IMR-90 (cell line): ENCODE measurements at regions not wholly inside any gene's neighbourhood (a gene's known extent, or its start where the extent isn't known, plus 50 kb on each side); places are given as distances from the start of the nearest gene placed in this dataset.

ENCODE experiments used
- ATAC-seq: fragments of 200-7000 bp; cut with Tn5 transposase; 2 replicates; pipeline ENCODE4 v1.9.1; 2020; ENCODE audit warnings: low read depth, mild to moderate bottlenecking, moderate library complexity
- BruUV-seq: library from RNA; stranded (reverse); fragments of 400-500 nt; replicated peaks from 2 replicates; lab custom pipeline; 2021; lab: Mats Ljungman, UMichigan
- CTCF ChIA-PET: fragments of 300-600 bp; formaldehyde crosslinking; extraction: SDS; loops from one replicate; lab custom pipeline; 2021; ENCODE audit warnings: antibody characterized with exemption; lab: Yijun Ruan, JAX
- POLR2A ChIA-PET: fragments of 300-600 bp; sonication (Branson Sonifier 250); formaldehyde crosslinking; loops from one replicate; lab custom pipeline; 2022; ENCODE audit warnings: antibody characterized with exemption; ENCODE audit not compliant: unreplicated experiment; lab: Charles Lee
- DNase-seq: peaks from one replicate; pipeline ENCODE4 v3.0.0; 2013
- H2AFZ ChIP-seq: replicated peaks from 2 replicates; pipeline ENCODE3; 2013; ENCODE audit warnings: low read length, mild to moderate bottlenecking; ENCODE audit not compliant: poor library complexity
- H2AK5ac ChIP-seq: 2 replicates; pipeline ENCODE4 v1.6.1; 2013; ENCODE audit warnings: low read depth, low read length, inconsistent platforms
- H2AK9ac ChIP-seq: replicated peaks from 2 replicates; pipeline ENCODE3; 2013; ENCODE audit warnings: mild to moderate bottlenecking, low read depth, low read length, moderate library complexity; ENCODE audit not compliant: poor library complexity
- H2BK120ac ChIP-seq: 2 replicates; pipeline ENCODE4 v1.6.1; 2013; ENCODE audit warnings: low read depth, low read length, inconsistent platforms
- H2BK15ac ChIP-seq: 3 replicates; pipeline ENCODE4 v1.6.1; 2013; ENCODE audit warnings: low read depth, low read length, inconsistent platforms
- H2BK20ac ChIP-seq: 2 replicates; pipeline ENCODE4 v1.6.1; 2013; ENCODE audit warnings: low read depth, mild to moderate bottlenecking, inconsistent platforms, low read length, moderate library complexity
- H2BK5ac ChIP-seq: 2 replicates; pipeline ENCODE4 v1.6.1; 2013; ENCODE audit warnings: mild to moderate bottlenecking, low read depth, low read length, inconsistent platforms; ENCODE audit not compliant: poor library complexity, severe bottlenecking
- H3K14ac ChIP-seq: replicated peaks from 2 replicates; pipeline ENCODE4 v1.6.1; 2013; ENCODE audit warnings: low read depth, low read length, inconsistent platforms
- H3K18ac ChIP-seq: 2 replicates; pipeline ENCODE4 v1.6.1; 2013; ENCODE audit warnings: low read depth, low read length, control low read depth
- H3K23ac ChIP-seq: 2 replicates; pipeline ENCODE4 v1.6.1; 2013; ENCODE audit warnings: low read depth, low read length, inconsistent platforms
- H3K27ac ChIP-seq: 2 replicates; pipeline ENCODE4 v1.5.1; 2013; ENCODE audit warnings: mild to moderate bottlenecking, control low read depth, low read length; ENCODE audit not compliant: insufficient read depth
- H3K27me3 ChIP-seq: 2 replicates; pipeline ENCODE4 v1.6.1; 2013; ENCODE audit warnings: low read length; ENCODE audit not compliant: control insufficient read depth, insufficient read depth
- H3K36me3 ChIP-seq: 2 replicates; pipeline ENCODE4 v1.6.1; 2013; ENCODE audit warnings: low read length, mixed read lengths; ENCODE audit not compliant: control insufficient read depth, insufficient read depth
- H3K4ac ChIP-seq: 2 replicates; pipeline ENCODE4 v1.6.1; 2013; ENCODE audit warnings: low read depth, low read length, inconsistent platforms
- H3K4me1 ChIP-seq: 2 replicates; pipeline ENCODE4 v1.6.1; 2013; ENCODE audit warnings: low read length, mixed read lengths; ENCODE audit not compliant: control insufficient read depth, insufficient read depth
- H3K4me2 ChIP-seq: 2 replicates; pipeline ENCODE4 v1.6.1; 2013; ENCODE audit warnings: low read depth, mild to moderate bottlenecking, control low read depth, low read length, moderate library complexity
- H3K4me3 ChIP-seq: 2 replicates; pipeline ENCODE4 v1.5.1; 2013; ENCODE audit warnings: low read depth, mild to moderate bottlenecking, control low read depth, low read length, moderate library complexity; ENCODE audit not compliant: insufficient read depth
- H3K56ac ChIP-seq: 2 replicates; pipeline ENCODE4 v1.6.1; 2013; ENCODE audit warnings: low read length, inconsistent platforms; ENCODE audit not compliant: insufficient read depth; ENCODE audit errors: extremely low read depth
- H3K79me1 ChIP-seq, 2 experiments: 2 replicates each; pipeline ENCODE4 v1.6.1; 2013; ENCODE audit warnings: low read length in 2 of 2, inconsistent platforms in 1 of 2, low read depth in 1 of 2
- H3K9ac ChIP-seq: 2 replicates; pipeline ENCODE4 v1.6.1; 2013; ENCODE audit warnings: low read depth, low read length, control low read depth
- H3K9me1 ChIP-seq: 2 replicates; pipeline ENCODE4 v1.6.1; 2013; ENCODE audit warnings: low read length, inconsistent platforms; ENCODE audit not compliant: insufficient read depth
- H3K9me3 ChIP-seq: 2 replicates; pipeline ENCODE4 v1.6.1; 2013; ENCODE audit warnings: low read length; ENCODE audit not compliant: control insufficient read depth, insufficient read depth
- H4K20me1 ChIP-seq: 2 replicates; pipeline ENCODE4 v1.6.1; 2013; ENCODE audit warnings: low read length, inconsistent platforms; ENCODE audit not compliant: insufficient read depth
- H4K5ac ChIP-seq: 2 replicates; pipeline ENCODE4 v1.6.1; 2013; ENCODE audit warnings: mild to moderate bottlenecking, low read depth, low read length, control low read depth
- H4K8ac ChIP-seq, 2 experiments: 2 replicates each; pipeline ENCODE4 v1.6.1; 2013; ENCODE audit warnings: low read depth in 2 of 2, low read length in 2 of 2, control low read depth in 1 of 2, inconsistent platforms in 1 of 2
- H4K91ac ChIP-seq: 2 replicates; pipeline ENCODE4 v1.6.1; 2013; ENCODE audit warnings: low read depth, low read length, inconsistent platforms; ENCODE audit not compliant: insufficient read depth
- BHLHE40 ChIP-seq: fragments of 150-350 bp; IDR thresholded peaks from 2 replicates; pipeline ENCODE4 v1.6.1; 2016; ENCODE audit warnings: mild to moderate bottlenecking, low read depth, low read length
- CEBPB ChIP-seq: IDR thresholded peaks from 2 replicates; pipeline ENCODE4 v1.6.1; 2012; ENCODE audit warnings: low read depth, low read length, improper control_type of control experiment
- CHD1 ChIP-seq: IDR thresholded peaks from 2 replicates; pipeline ENCODE4 v1.6.1; 2012; ENCODE audit warnings: low read depth, low read length, improper control_type of control experiment
- FOS ChIP-seq: fragments of 150-350 bp; IDR thresholded peaks from 2 replicates; pipeline ENCODE4 v1.6.1; 2016; ENCODE audit warnings: low read depth, low read length
- MAFK ChIP-seq: IDR thresholded peaks from 2 replicates; pipeline ENCODE4 v1.6.1; 2012; ENCODE audit warnings: low read depth, low read length, improper control_type of control experiment
- MAZ ChIP-seq: IDR thresholded peaks from 2 replicates; pipeline ENCODE4 v1.6.1; 2012; ENCODE audit warnings: low read depth, mild to moderate bottlenecking, low read length, improper control_type of control experiment, moderate library complexity, borderline replicate concordance
- MXI1 ChIP-seq: IDR thresholded peaks from 2 replicates; pipeline ENCODE4 v1.6.1; 2012; ENCODE audit warnings: low read depth, mild to moderate bottlenecking, low read length, moderate library complexity, borderline replicate concordance
- NFE2L2 ChIP-seq: fragments of 150-350 bp; IDR thresholded peaks from 2 replicates; pipeline ENCODE4 v1.6.1; 2016; ENCODE audit warnings: low read depth, mild to moderate bottlenecking, low read length
- POLR2A ChIP-seq: IDR thresholded peaks from 2 replicates; pipeline ENCODE4 v1.6.1; 2012; ENCODE audit warnings: mild to moderate bottlenecking, low read depth, low read length
- RAD21 ChIP-seq: IDR thresholded peaks from 2 replicates; pipeline ENCODE4 v1.6.1; 2012; ENCODE audit warnings: low read length, improper control_type of control experiment
- RCOR1 ChIP-seq: IDR thresholded peaks from 2 replicates; pipeline ENCODE4 v1.6.1; 2012; ENCODE audit warnings: mild to moderate bottlenecking, low read length, improper control_type of control experiment; ENCODE audit not compliant: insufficient replicate concordance
- RFX5 ChIP-seq: IDR thresholded peaks from 2 replicates; pipeline ENCODE4 v1.8.0; 2012; ENCODE audit warnings: low read depth, mild to moderate bottlenecking, low read length, moderate library complexity
- SMC3 ChIP-seq: fragments of 150-350 bp; IDR thresholded peaks from 2 replicates; pipeline ENCODE4 v1.6.1; 2016; ENCODE audit warnings: low read depth, mild to moderate bottlenecking, antibody characterized with exemption, low read length, moderate library complexity
- WGBS, 2 experiments: methylation state at CpG; one replicate each; pipeline versions ENCODE4 v1.1.5 to v1.1.7; 2013; ENCODE audit warnings: missing lambda C conversion rate in 2 of 2; ENCODE audit not compliant: insufficient read length in 1 of 2; ENCODE audit errors: extremely low coverage in 2 of 2; 5-methylcytosine and 5-hydroxymethylcytosine counted together
- dilution Hi-C: fragments of 300-500 bp; cut with HindIII; formaldehyde crosslinking; loops from one replicate; pipeline ENCODE4 v1.14.3; 2018; ENCODE audit warnings: low sequenced_read_pairs; ENCODE audit not compliant: unreplicated experiment
- in situ Hi-C: fragments of 300-500 bp; cut with MboI; formaldehyde crosslinking; loops from 3 replicates; pipeline ENCODE4 v1.14.3; 2019; ENCODE audit warnings: low sequenced_read_pairs, inconsistent platforms, mixed read lengths
- intact Hi-C: fragments of 100-400 bp; cut with micrococcal nuclease; formaldehyde crosslinking; loops from 2 replicates; pipeline ENCODE4 v1.10.0; 2022
- TF ChIP-seq, protein P1 (sequence below): conservative IDR thresholded peaks from 2 replicates; pipeline ENCODE4 v1.5.1; 2012; ENCODE audit warnings: mild to moderate bottlenecking, low read depth, low read length, improper control_type of control experiment
- TF ChIP-seq, protein P2 (sequence below): fragments of 150-350 bp; IDR thresholded peaks from 2 replicates; pipeline ENCODE4 v1.6.1; 2016; ENCODE audit warnings: low read depth, mild to moderate bottlenecking, low read length, moderate library complexity, borderline replicate concordance
- TF ChIP-seq, protein P3 (sequence below): fragments of 150-350 bp; IDR thresholded peaks from 2 replicates; pipeline ENCODE4 v1.6.1; 2017; ENCODE audit warnings: mild to moderate bottlenecking, antibody characterized with exemption, low read length, low read depth

DNA sequence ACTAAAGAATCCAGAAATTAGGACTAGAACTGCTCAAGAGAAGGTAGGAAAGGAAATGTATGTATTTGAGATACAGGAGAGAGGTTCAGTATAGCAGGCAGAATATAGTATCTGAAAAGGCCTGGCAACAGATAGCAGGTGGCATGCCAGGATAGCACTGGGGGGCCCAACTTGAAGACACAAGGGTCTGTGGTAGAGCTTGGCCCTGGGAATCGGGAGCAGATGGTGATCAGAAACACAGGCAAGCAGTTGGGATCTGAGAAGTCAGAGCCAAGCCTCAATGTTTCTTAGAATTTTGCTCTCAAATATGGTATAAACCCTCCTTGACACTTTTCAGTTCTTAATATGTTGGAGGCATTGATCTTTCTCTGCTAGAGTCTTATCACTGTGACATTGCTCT lies 499.8 kb upstream of the CD180 start:
- H3K14ac ChIP-seq: no peak overlapping the region
- H3K9me1 ChIP-seq: no peaks in the 10 kb centered on the region
- intact Hi-C loops (no loop called here), dilution Hi-C loops (no loop called here), in situ Hi-C loops (no loop called here)
- H2BK5ac ChIP-seq: no peak overlapping the region
- ChIA-PET CTCF (no interaction called here), POLR2A (no interaction called here)
- no peaks in the 10 kb centered on the region for H3K4me1 ChIP-seq
- WGBS, 2 experiments: no CpG with 5 or more reads among the region's 1 CpG
- H3K9me3 ChIP-seq: no peaks in the 10 kb centered on the region
- no peak overlapping the region for H2BK120ac ChIP-seq
- no peak overlapping the region for H4K91ac ChIP-seq
- no peaks in the 10 kb centered on the region for H3K27me3 ChIP-seq
- no peak for ATAC-seq
- BruUV-seq: no TSS peak
- H3K56ac ChIP-seq: no peak overlapping the region
- no peak overlapping the region for H2AK9ac ChIP-seq
- DNase-seq: no peak
- no peak overlapping the region for H3K4ac ChIP-seq
- H3K4me2 ChIP-seq: no peak overlapping the region
- no peak overlapping the region for H2BK15ac ChIP-seq
- H3K23ac ChIP-seq: no peak overlapping the region
- H3K79me1 ChIP-seq: no peaks in the 10 kb centered on the region
- H4K5ac ChIP-seq: no peak overlapping the region
- H3K18ac ChIP-seq: no peak overlapping the region
- H3K27ac ChIP-seq: no peak overlapping the region
- no peak overlapping the region for H2AK5ac ChIP-seq
- no peak overlapping the region for H4K8ac ChIP-seq
- H3K36me3 ChIP-seq: no peaks in the 10 kb centered on the region
- no peak overlapping the region for H3K9ac ChIP-seq
- H2AFZ ChIP-seq: no peak overlapping the region
- H2BK20ac ChIP-seq: no peak overlapping the region
- TF ChIP-seq SMC3 (no peak), CEBPB (no peak), RFX5 (no peak), CHD1 (no peak), MAZ (no peak), FOS (no peak), MXI1 (no peak), MAFK (no peak), NFE2L2 (no peak), BHLHE40 (no peak), RAD21 (no peak), POLR2A (no peak), RCOR1 (no peak)
- TF ChIP-seq, protein P1, sequence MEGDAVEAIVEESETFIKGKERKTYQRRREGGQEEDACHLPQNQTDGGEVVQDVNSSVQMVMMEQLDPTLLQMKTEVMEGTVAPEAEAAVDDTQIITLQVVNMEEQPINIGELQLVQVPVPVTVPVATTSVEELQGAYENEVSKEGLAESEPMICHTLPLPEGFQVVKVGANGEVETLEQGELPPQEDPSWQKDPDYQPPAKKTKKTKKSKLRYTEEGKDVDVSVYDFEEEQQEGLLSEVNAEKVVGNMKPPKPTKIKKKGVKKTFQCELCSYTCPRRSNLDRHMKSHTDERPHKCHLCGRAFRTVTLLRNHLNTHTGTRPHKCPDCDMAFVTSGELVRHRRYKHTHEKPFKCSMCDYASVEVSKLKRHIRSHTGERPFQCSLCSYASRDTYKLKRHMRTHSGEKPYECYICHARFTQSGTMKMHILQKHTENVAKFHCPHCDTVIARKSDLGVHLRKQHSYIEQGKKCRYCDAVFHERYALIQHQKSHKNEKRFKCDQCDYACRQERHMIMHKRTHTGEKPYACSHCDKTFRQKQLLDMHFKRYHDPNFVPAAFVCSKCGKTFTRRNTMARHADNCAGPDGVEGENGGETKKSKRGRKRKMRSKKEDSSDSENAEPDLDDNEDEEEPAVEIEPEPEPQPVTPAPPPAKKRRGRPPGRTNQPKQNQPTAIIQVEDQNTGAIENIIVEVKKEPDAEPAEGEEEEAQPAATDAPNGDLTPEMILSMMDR: no peak
- TF ChIP-seq, protein P2, sequence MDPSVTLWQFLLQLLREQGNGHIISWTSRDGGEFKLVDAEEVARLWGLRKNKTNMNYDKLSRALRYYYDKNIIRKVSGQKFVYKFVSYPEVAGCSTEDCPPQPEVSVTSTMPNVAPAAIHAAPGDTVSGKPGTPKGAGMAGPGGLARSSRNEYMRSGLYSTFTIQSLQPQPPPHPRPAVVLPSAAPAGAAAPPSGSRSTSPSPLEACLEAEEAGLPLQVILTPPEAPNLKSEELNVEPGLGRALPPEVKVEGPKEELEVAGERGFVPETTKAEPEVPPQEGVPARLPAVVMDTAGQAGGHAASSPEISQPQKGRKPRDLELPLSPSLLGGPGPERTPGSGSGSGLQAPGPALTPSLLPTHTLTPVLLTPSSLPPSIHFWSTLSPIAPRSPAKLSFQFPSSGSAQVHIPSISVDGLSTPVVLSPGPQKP: no peak
- TF ChIP-seq, protein P3, sequence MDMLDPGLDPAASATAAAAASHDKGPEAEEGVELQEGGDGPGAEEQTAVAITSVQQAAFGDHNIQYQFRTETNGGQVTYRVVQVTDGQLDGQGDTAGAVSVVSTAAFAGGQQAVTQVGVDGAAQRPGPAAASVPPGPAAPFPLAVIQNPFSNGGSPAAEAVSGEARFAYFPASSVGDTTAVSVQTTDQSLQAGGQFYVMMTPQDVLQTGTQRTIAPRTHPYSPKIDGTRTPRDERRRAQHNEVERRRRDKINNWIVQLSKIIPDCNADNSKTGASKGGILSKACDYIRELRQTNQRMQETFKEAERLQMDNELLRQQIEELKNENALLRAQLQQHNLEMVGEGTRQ: no peak
- no peaks in the 10 kb centered on the region for H4K20me1 ChIP-seq
- no peak overlapping the region for H3K4me3 ChIP-seq
